Transverse colon (tissue), 4 donors: ENCODE measurements at regions not wholly inside any gene's neighbourhood (a gene's known extent, or its start where the extent isn't known, plus 50 kb on each side); places are given as distances from the start of the nearest gene placed in this dataset.

Experiments used
- DNase-seq: peaks from one replicate; pipeline ENCODE4 v3.0.0-alpha.2; 2019
- H3K27ac ChIP-seq, 4 donors: fragments of 200-600 bp; sonication (generic); 2 replicates each; pipeline ENCODE4 v1.5.1; 2016 to 2018; ENCODE audit warnings: inconsistent platforms in 4 of 4
- H3K27me3 ChIP-seq: fragments of 200-600 bp; sonication (generic); 2 replicates; pipeline ENCODE4 v1.5.1; 2017; ENCODE audit warnings: inconsistent platforms
- H3K36me3 ChIP-seq, 4 donors: fragments of 200-600 bp; sonication (generic); 2 replicates each; pipeline ENCODE4 v1.5.1; 2017 to 2019; ENCODE audit warnings: inconsistent platforms in 4 of 4
- H3K4me1 ChIP-seq, 4 donors: fragments of 200-600 bp; sonication (generic); 2 replicates each; pipeline ENCODE4 v1.5.1; 2017 to 2020; ENCODE audit warnings: inconsistent platforms in 4 of 4
- H3K4me3 ChIP-seq, 4 donors: fragments of 200-600 bp; sonication (generic); 1 replicate in 1 of 4; 2 replicates in 3 of 4; pipeline versions ENCODE4 v1.5.1 to v1.6.1; 2017 to 2019; ENCODE audit warnings: inconsistent platforms in 4 of 4
- H3K9me3 ChIP-seq, 2 donors: fragments of 200-600 bp; sonication (generic); 2 replicates each; pipeline ENCODE4 v1.5.1; 2017 to 2019; ENCODE audit warnings: inconsistent platforms in 2 of 2
- EP300 ChIP-seq: sonication (generic); formaldehyde crosslinking; IDR thresholded peaks from one replicate; pipeline ENCODE4 v1.6.1; 2017; ENCODE audit warnings: antibody characterized with exemption, low read depth
- POLR2A ChIP-seq: fragments of 450-650 bp; IDR thresholded peaks from one replicate; pipeline ENCODE4 v1.6.1; 2016; ENCODE audit warnings: antibody characterized with exemption, mild to moderate bottlenecking, moderate library complexity
- POLR2AphosphoS5 ChIP-seq, 3 donors: sonication (generic); formaldehyde crosslinking; IDR thresholded peaks; one replicate each; pipeline ENCODE4 v1.6.1; 2016; ENCODE audit warnings: antibody characterized with exemption in 3 of 3
- WGBS, 2 donors: methylation state at CpG; one replicate each; pipeline ENCODE4 v1.1.5; 2018; ENCODE audit warnings: low coverage in 1 of 2; 5-methylcytosine and 5-hydroxymethylcytosine counted together
- in situ Hi-C, 4 donors: fragments of 200-750 bp; cut with MboI; loops; one replicate each; pipeline versions ENCODE4 v1.15.0 to v1.15.1; 2017; ENCODE audit warnings: low sequenced_read_pairs in 3 of 4, low pct_ligation_motif_present in 1 of 4, low pct_unique_long_range_greater_than_20kb in 1 of 4
- intact Hi-C: fragments of 100-400 bp; cut with DNase I; formaldehyde crosslinking; loops from one replicate; pipeline ENCODE4 v1.15.1; 2023; ENCODE audit warnings: low total_unique reads
- TF ChIP-seq, protein P1 (sequence below), 5 experiments: fragments of 200-600 bp in 3 of 5; fragments of 450-650 bp in 2 of 5; sonication (generic) in 3 of 5; IDR thresholded peaks; 1 replicate in 2 of 5; 2 replicates in 3 of 5; pipeline ENCODE4 v1.5.1; 2016 to 2017; ENCODE audit warnings: antibody characterized with exemption in 5 of 5, inconsistent platforms in 3 of 5, mild to moderate bottlenecking in 2 of 5, moderate library complexity in 1 of 5

DNA sequence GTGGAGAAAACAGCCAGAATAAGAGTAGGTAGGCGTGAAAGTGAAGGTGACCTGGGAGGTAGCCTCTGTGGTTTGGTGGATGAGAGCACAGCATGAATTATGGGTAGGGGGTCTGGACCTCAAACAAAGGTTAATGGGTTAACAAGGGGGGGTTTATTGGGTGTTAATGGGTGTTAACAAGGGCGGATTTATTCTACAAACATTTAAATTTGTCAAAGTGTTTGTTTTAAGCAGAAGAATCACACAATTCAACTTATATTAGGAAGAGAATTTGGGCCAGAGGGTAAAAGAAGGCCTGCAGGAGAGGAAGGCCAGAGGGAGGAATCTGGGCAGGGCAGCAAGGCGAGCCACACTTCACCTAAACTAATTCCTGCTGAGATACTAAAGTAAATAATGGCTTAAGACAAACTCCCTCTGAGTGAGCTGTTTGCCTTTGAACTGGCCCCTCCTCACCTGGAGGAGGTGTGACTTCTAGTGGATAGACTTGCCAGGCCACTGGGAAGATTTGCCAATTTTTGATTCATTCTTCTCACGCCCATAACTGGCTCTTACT is 191.7 kb downstream of the GIPC2 start:
- peak overlapping the region; percentile 56 to 69 (median 62) for H3K27ac ChIP-seq
- no peak overlapping the region for H3K4me3 ChIP-seq
- in situ Hi-C loops: no loop called here
- no peaks in the 10 kb centered on the region for H3K9me3 ChIP-seq
- peak in 1 of 3 donors; percentile 39 for TF ChIP-seq POLR2AphosphoS5 (IDR thresholded peaks at IDR 0.05)
- TF ChIP-seq, protein P1, sequence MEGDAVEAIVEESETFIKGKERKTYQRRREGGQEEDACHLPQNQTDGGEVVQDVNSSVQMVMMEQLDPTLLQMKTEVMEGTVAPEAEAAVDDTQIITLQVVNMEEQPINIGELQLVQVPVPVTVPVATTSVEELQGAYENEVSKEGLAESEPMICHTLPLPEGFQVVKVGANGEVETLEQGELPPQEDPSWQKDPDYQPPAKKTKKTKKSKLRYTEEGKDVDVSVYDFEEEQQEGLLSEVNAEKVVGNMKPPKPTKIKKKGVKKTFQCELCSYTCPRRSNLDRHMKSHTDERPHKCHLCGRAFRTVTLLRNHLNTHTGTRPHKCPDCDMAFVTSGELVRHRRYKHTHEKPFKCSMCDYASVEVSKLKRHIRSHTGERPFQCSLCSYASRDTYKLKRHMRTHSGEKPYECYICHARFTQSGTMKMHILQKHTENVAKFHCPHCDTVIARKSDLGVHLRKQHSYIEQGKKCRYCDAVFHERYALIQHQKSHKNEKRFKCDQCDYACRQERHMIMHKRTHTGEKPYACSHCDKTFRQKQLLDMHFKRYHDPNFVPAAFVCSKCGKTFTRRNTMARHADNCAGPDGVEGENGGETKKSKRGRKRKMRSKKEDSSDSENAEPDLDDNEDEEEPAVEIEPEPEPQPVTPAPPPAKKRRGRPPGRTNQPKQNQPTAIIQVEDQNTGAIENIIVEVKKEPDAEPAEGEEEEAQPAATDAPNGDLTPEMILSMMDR (IDR thresholded peaks at IDR 0.05): no peak
- intact Hi-C loops: no loop called here
- WGBS, 2 donors: 40 to 41% methylated on average over 4 of the region's 4 CpGs
- no peaks in the 10 kb centered on the region for H3K27me3 ChIP-seq
- H3K36me3 ChIP-seq: no peaks in the 10 kb centered on the region
- H3K4me1 ChIP-seq: peaks cover 0 to 34% (median 4%) of the 10 kb centered on the region in 4 donors
- DNase-seq: peak; percentile 71

DNA sequence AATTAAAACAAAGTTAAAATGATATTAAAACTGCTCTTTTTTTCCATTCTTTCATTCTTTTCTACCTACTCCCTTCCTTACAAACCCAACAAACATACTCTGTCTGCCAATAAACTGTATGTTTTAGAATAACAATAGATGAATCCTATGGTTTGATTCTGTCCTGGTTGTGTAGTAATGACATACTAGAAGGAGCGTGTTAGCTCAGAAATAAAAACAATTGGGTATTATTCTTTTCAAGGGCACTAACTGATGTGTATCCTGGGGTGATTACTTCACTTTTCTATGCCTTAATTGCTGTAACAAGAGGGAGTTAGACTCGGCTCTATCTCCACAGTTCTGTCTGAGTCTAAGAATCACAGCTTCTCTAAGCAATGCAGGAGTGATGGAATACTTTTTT is 194.4 kb downstream of the GIPC2 start:
- peaks cover 0 to 15% (median 2%) of the 10 kb centered on the region in 4 donors for H3K4me1 ChIP-seq
- no peak overlapping the region for H3K27ac ChIP-seq
- no peaks in the 10 kb centered on the region for H3K27me3 ChIP-seq
- TF ChIP-seq EP300: no peak
- no peak for TF ChIP-seq POLR2AphosphoS5 (IDR thresholded peaks at IDR 0.05)
- no peak for TF ChIP-seq POLR2A
- TF ChIP-seq, protein P1 (IDR thresholded peaks at IDR 0.05): no peak
- in situ Hi-C loops (no loop called here), intact Hi-C loops (no loop called here)
- no peak overlapping the region for H3K4me3 ChIP-seq
- no peak for DNase-seq
- no peaks in the 10 kb centered on the region for H3K9me3 ChIP-seq
- H3K36me3 ChIP-seq: no peaks in the 10 kb centered on the region
- whole genome bisulfite sequencing, 2 donors: 58 to 69% methylated on average over 2 of the region's 2 CpGs

DNA sequence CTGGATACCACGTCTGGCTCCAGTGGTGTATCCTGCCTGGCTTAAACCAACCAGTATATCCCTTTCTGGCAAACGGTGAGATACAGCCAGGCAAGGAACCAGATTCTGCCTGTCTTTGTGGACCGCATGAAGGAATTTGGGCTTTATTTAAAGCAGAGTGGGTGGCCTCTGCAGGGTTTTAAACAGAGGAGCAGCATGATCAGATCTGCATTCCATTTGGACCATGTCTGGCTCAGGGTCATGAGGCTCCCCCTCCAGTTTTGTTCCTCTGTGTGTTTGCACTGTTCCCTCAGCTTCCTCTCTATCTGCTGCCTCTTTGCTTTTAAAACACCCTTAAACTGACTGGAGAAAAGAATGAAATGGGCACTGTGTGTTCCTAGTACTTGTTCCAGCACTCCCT is 195.0 kb downstream of the GIPC2 start:
- Histone ChIP-seq H3K4me3 (no peak overlapping the region), H3K27ac (no peak overlapping the region), H3K36me3 (no peaks in the 10 kb centered on the region), H3K27me3 (no peaks in the 10 kb centered on the region), H3K9me3 (no peaks in the 10 kb centered on the region), H3K4me1 (peaks cover 0 to 13% (median 2%) of the 10 kb centered on the region in 4 donors)
- TF ChIP-seq POLR2AphosphoS5 (IDR thresholded peaks at IDR 0.05): no peak
- no peak for TF ChIP-seq POLR2A
- TF ChIP-seq, protein P1 (IDR thresholded peaks at IDR 0.05): no peak
- TF ChIP-seq EP300: no peak
- intact Hi-C loops: no loop called here
- no peak for DNase-seq
- 56 to 83% methylated on average over 1 to 3 of the region's 3 CpGs for WGBS, 2 donors
- in situ Hi-C loops: no loop called here

- intact Hi-C loops (no loop called here), in situ Hi-C loops (no loop called here)
- Histone ChIP-seq H3K36me3 (no peaks in the 10 kb centered on the region), H3K4me3 (no peak overlapping the region), H3K9me3 (no peaks in the 10 kb centered on the region), H3K27ac (no peak overlapping the region), H3K27me3 (no peaks in the 10 kb centered on the region), H3K4me1 (no peaks in the 10 kb centered on the region)
- WGBS, 2 donors: 69 to 88% methylated on average over 2 of the region's 2 CpGs
- TF ChIP-seq POLR2AphosphoS5 (IDR thresholded peaks at IDR 0.05): no peak
- no peak for TF ChIP-seq EP300
- TF ChIP-seq POLR2A: no peak
- TF ChIP-seq, protein P1 (IDR thresholded peaks at IDR 0.05): no peak
- DNase-seq: no peak
These were observed 201.3 kb downstream of the GIPC2 start for GRCh38 chr1:78247079-78247478.
